NOMO-1 treated with DMSO at 0.1 percent for 48 hours (cell line): ENCODE measurements at regions not wholly inside any gene's neighbourhood (a gene's known extent, or its start where the extent isn't known, plus 50 kb on each side); places are given as distances from the start of the nearest gene placed in this dataset.
"Not testable (repeated sequence)": the region's sequence is repeated elsewhere in the genome, so short reads cannot be mapped to it uniquely, and the experiment has no call there.

Experiments used
- DNase-seq: peaks from one replicate; lab custom pipeline; 2025; ENCODE audit not compliant: unreplicated experiment; lab: John Stamatoyannopoulos, UW

DNA sequence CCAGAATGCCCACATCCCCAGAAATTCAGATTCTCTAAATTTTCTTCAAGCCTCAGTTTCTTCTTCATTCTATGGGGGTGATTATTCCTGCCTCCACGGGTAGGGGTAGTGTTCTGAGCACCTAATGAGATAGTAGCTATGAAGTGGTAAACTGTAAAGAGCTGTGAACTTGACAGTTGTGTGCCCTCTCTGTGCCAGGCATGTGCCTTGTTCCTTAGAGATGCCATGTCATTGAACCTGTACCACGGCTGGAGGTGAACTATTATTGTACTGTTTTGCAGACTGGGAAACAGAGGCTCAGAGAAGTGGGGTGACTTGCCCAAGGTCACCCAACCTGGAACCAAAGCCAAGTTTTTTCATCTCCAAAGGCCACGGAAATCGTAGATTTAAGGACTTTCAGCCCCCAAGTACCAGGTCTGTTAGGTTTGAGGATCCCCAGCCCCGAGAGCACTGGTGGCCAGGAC lies 67.7 kb upstream of the SIRPA start:
- DNase-seq = no peak

- peak; percentile 15 for DNase-seq
Measured at GRCh38 chr20:1825938-1826445, 69.2 kb upstream of the SIRPA start.

DNA sequence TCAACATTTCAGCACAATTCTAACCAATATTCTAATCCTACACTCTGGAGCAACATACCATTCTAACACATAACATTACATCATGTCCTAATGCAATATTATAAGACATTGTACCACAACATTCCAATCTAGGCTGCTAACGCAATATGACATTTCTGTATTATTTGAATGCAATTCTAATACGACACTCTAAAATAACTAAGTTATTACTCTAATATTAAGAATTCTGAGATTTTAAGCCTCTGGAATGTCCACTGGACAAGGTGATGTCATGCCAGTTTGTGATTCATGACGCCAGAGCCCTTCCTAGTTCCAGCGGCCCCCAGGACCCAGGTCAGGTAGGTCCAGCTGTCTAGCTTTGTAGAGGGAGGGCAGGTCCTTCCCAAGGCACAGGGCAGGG lies 69.7 kb upstream of the SIRPA start:
- DNase-seq = no peak

DNA sequence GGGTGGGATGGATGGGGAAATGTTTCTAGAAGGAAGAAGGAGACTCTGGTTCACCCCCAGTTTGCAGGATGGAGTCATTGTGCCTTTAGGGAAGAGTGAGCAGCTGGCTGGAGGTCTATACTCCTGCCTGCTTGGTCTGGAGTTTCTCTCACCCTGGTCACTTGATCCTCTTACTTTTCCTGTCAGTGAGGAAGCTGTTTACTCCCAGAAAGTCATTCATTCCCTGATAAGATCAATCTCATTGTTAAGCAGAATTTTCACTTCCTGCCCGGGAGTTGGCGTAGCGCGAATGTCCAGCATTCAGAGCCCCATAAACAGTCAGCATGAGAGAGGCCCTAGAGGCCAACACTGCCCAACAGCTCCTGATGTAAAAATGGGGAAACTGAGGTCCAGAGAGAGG lies 70.4 kb upstream of the SIRPA start:
- no peak for DNase-seq

DNA sequence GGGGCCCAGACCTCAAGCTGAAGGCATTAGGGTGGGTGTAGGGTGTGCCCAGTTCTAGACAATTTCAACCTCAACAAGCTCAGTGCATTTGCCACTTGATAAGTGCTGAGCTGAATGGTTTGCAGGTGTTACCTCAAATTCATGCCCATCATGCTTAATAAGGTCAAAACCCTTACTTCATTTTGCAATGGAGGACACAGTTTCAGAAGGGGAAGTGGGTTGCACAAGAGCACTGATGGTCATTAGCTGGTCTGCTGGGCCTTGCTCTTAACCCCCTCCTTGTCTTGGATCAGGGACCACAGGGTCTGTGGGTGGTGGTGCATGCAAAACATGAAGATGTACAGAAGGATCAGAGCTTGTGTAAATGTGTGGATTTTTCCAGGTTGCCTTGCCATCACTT lies 71.0 kb upstream of the SIRPA start:
- DNase-seq = peak; percentile 64

- peak; percentile 71 for DNase-seq
Measured at GRCh38 chr20:1823450-1823844, 71.8 kb upstream of the SIRPA start.

DNA sequence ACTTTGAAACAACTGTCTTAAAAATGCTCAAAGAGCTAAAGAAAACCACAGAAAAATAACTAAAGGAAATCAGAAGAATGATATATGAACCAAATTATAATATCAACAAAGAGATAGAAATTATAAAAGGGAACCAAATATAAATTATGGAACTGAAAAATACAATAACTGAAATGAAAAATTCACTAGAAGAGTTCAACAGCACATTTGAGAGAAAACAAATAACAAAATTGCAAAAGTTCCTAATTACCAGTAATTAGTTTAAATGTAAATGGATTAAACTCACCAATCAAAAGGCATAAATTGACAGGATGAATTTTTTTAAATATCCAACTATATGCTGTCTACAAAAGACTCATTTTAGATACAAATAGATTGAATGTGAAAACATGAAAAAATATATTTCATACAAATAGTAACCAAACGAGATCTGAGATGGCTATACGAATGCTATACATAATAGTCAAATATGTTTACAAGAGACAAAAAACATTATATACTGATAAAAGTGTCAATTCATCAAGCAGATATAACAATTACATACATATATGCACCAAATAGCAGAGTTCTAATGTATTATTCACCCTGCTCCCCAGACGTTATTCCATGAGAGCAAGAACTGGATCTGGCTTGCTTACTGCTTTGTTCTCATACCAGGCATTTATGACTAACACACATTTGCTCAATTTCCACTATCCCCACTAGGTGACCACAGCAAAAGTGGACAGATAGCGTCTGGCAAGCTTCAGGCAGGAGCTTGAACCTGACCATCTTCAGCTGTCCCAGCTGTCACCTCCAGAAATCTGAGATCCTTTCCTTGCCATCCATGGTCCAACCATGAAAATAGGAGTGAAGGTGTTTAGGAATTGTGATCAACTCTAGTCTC lies 72.4 kb upstream of the SIRPA start:
- DNase-seq = no peak

DNA sequence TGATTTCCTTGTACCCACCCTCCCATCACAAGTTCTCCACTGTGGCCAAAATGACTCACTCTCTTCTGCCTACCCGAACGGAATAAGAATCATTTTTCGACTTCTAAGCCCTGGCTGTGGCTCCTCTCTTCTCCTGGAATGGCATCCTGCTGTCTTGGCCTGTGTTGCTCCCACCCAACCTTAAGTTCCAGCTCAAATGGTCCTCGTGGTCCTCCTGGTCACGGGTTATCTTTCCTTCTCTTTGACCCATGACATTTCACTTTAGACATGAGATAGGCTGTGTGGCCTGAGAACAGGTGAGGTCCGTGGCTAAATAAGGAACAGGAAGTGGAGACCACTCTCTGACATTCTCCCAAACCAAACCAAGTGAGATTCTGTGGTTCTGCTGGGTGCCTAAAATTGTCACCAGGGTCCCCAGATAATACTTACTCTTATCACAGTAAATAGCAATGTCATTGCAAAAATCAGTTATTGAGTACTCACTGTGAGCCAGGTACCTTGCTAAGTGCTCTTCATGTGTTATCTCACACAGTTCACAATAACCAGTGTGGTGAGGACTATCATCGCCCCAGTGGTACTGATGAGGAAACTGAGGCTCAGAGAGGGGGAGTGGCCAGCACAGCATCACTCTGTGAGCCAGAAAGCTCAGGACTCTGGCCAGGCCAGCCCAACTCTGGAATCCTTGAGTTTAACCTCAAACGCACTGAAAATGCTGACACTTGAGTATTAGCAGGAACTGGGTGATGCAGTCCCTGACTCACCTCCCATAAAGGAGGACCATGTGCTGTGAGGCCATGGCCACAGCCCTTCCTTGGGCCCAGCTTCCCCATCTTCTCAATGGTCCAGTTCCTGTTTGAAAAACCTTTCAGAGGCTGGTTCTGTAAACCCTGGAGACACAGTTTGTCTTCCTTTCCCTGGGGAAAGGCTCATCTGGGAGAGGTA lies 74.8 kb upstream of the SIRPA start:
- peak; percentile 48 for DNase-seq

- DNase-seq = peak; percentile 78
Measured at GRCh38 chr20:1819311-1820137, 75.7 kb upstream of the SIRPA start.

DNA sequence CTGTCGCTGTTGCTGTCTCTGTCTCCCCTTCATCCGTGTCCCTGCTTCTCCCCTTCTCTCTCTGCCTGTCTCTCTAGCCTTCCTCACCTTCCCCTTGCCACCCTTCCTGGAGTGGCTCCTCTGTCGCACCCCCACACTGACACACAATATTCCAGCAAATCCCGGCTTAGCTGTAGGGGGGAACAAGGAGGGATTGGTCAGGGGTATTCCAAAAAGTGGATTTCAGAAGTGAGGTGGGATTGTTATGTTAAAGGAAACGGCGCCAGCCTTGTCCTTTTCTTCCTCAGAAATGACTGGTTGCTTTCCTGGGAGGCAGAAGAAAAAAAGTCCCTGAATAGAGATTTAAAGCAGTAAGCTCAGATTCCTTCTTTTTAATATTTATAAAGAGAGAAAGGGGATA lies 76.3 kb upstream of the SIRPA start:
- no peak for DNase-seq

GRCh38 chr20:1818247-1818840 lies 76.9 kb upstream of the SIRPA start:
- peak; percentile 13 for DNase-seq

GRCh38 chr20:1817577-1818211 lies 77.5 kb upstream of the SIRPA start:
- DNase-seq = no peak

- peak; percentile 19 for DNase-seq
Measured at GRCh38 chr20:1816384-1817381, 78.5 kb upstream of the SIRPA start.

- DNase-seq = no peak
Measured at GRCh38 chr20:1815502-1816085, 79.6 kb upstream of the SIRPA start.

DNA sequence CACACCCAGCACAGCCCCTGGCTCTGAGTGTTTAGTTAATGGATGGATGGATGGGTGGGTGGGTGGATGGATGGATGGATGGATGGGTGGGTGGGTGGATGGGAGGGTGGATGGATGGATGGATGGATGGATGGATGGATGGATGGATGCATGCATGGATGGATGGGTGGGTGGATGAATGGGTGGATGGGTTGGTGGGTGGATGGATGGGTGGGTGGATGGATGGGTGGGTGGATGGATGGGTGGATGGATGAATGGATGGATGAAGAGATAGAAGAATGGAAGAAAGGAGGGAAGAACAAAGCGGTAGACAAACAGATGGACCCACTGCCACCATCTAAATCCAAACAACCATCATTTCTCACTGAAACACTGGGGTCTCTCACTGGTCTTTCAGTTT lies 80.3 kb upstream of the SIRPA start:
- not testable (repeated sequence) for DNase-seq

DNA sequence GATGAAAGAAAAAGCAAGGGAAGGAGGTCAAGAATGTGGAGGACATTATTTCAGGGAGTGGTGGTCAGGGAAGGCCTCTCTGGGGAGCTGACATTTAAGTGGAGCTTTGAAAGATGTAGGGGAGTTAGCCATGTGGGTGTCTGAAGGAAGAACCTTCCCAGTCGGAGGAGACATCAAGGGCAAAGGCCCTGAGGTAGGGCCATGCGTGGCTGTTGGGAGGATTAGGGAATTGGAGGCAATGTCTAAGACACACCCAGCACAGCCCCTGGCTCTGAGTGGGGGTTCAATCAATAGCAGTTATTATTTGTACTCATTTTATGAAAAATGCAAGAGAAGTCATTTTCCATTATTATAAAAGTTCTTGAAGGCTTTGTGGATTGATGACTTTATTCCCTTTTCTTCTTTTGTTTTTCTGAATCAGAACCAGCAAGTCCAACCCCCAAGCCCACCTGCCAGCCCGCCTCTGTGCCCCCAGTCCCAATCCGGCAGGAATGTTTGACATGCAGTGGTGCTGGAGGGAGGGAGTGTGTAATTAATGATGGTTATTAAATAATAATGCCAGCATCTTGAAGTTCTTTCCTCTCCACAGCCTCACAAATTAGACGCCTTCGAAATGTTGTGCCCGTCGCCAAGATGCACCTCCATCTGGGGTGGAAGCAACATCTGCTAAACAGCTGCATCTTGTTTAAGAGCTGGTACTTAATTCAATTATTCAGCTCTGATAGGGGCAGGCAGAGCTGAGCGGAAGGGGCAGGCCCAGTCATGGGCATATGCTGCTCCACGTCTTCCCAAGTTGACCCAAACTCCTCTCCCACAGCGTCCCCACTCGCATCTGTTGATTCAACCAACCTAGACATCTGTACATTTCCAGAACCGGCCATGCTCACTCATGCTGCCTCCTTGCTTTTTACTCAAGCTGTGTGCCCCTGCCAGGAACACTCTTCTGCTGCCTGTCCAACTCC lies 81.3 kb upstream of the SIRPA start:
- no peak for DNase-seq

DNA sequence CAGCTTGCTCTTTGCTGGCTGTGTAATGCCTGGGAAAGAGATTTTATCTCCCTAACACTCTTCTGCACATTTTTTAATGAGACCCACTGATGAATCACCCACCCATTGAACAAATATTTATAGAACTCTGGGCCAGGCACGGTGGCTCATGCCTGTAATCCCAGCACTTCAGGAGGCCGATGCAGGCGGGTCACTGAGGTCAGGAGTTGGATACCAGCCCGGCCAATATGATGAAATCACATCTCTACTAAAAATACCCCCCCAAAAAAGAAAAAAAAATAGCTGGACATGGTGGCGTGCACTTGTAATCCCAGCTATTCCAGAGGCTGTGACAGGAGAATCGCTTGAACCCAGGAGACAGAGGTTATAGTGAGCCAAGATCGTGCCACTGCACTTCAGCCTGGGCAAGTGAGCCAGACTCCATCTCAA lies 82.1 kb upstream of the SIRPA start:
- no peak for DNase-seq
